ENCODE measurements at regions not wholly inside any gene's neighbourhood (a gene's known extent, or its start where the extent isn't known, plus 50 kb on each side); places are given as distances from the start of the nearest gene placed in this dataset.

- no peak for DNase-seq
Observed at GRCh38 chr4:141409556-141409955, 188.9 kb downstream of the ZNF330 start.

DNA sequence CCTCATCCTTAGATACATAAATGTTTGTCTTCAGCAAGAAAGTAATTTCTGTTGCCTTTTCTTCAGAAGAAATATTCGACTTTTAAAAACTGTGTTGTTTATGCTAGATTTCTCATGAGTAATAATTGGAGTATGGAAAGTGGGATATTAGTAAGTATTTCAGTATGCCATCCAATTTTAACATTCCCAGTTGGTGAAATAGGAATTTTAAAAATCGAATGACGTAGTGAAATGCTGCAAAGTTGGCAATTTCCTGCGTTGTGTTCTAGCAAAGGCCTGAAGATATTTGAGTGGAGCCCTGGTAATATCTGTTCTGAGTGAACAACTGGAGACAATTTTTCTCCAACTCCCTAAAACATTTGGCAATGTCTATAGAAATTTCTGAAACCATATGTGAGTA lies 190.1 kb downstream of the ZNF330 start:
- DNase-seq: no peak

- no peak for DNase-seq
Observed at GRCh38 chr4:141411936-141412335, 191.2 kb downstream of the ZNF330 start.

GRCh38 chr4:141413366-141413765 lies 192.7 kb downstream of the ZNF330 start:
- DNase-seq: no peak

- DNase-seq: no peak
Observed at GRCh38 chr4:141415651-141416050, 195.0 kb downstream of the ZNF330 start.

DNA sequence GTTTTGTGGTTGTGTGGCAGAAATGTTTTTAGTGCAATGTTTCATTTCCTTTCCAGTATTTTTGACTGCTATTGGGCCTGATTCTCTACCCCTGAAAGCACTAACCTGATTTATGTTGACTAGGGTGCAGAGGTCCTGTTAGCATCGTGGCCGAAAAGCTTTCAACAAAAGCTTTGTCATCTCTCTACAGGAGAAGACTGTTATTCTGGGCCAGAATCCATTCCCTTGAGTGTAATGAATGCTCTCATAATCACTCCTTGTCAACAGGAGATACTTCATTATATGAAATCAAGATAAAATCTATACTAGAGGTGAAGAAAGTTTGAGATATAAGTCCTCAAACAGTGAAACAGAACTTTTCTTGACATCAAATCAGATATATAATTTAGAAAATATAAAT lies 195.5 kb downstream of the ZNF330 start:
- DNase-seq: no peak

GRCh38 chr4:141416677-141417363 lies 196.1 kb downstream of the ZNF330 start:
- no peak for DNase-seq

DNA sequence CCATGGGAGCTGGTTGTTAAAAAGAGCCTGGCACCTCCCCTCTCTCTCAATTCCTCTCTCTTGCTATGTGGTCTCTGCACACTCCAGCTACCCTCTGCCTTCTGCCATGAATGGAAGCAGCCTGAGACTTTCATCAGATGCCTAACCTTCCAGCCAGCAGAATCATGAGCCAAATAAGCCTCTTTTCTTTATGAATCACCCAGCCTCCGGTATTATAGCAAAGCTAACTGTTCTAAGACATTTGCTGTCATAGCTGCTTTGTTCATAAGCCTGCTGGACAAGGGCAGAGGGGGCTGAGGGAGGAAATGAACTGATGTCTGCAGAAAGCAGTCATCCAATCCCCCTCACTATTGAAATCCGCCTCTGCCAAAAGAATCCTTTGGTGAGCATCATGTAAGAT lies 196.7 kb downstream of the ZNF330 start:
- DNase-seq: no peak

GRCh38 chr4:141425124-141425523 lies 204.4 kb downstream of the ZNF330 start:
- DNase-seq: no peak

- no peak for DNase-seq
Observed at GRCh38 chr4:141427726-141428296, 207.1 kb downstream of the ZNF330 start.

DNA sequence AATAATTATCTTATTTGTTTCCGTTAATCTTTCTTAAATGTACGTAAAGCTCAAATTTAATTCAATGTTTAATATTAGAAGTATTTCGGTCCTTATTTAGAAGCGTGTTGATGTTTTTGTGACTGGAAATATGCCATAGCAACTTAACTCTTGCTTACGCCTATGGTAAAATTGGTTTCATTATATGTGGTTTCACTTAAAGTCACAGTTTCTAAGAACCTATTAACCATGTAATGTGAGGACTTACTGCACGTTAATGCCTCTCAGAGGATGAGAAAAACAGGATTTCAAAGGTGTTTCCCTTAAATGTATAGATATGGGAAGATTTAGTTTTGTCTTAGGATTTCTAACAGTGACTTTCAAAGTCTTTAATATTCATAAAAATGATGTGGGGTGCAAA lies 206.4 kb upstream of the IL15 start:
- no peak for DNase-seq

DNA sequence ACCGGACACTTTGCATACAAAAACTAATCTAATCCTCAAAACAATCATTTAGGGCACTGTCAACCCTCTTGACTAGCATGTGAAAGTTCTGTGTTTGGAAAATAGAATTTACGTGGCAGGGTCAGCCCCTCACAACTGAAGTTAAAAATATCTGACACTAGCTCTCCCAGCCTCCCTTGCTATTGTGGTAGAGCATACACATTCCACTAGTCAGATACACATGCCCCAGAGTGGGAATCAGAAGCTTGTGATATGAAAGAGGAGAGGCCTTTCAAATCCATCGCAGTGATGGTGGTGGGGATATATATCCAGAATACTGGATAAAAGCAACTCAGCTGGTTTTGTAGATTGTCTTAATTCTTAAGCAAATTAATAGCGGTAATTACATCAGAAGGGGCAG lies 205.7 kb upstream of the IL15 start:
- no peak for DNase-seq

DNA sequence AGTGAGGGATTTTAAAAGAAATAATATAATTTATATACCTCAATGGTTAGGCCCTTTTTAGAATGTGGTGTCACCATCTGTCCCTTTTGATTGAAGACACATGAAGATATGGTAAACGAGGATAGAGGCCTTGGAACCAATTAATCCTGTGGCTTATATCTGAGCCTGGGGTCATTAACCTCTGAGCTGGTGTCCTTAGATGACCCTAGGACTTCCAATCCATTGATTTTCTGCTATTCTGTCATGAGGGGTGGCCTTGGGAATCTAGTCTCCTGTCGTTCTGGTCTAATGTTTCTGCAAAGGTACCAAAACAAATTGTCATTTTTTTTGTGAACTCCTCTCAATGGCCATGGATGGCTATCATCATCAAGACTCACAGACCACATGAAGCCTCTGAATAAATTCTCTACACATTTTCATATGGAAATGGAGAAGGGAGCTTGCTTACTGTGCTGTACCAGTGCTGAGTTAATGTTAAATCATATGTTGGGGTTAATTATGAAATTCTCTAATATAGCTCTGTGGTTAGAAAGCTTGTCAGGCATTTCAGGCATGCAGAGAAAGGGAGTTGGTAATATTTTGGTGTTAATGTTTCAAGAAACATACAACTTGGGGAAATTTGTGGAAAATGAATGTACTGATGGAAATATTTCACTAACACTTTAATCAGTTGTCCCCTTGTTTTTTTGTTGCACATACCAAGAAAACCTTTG lies 204.2 kb upstream of the IL15 start:
- DNase-seq: no peak

DNA sequence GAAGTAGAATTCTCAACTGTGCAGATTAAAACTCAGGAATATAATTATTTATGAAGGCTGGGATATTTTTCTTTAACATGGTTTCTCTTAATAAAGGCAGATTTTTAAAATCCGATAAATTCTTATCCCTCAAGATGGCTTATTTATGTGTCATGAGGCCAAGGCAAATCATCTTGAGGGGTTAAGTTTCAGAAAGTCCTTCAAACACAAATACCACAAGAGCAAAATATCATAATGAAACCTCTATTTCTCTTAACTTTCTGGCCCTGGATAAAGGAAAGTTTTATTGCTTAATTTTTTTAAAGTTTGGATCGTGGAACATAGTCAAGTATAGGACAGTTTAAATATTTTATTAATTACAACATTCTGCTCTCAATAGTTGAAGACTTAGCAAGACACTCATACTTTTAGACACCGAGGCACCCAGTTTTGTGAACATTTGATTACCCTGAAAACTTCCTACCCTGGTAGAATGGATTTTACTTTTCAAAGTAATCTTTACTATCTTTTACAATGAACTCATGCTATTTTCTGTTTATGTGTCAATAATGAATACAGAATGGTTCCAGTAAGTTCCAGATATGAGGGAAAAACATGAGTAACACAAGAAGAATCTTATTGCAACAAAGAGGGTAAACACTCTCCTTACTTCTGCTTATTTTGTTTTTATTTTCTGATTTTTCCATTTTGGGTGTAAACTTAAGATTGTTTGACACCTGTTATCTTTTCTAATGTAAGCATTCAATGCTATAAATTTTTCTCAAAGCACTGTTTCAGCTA lies 200.7 kb upstream of the IL15 start:
- no peak for DNase-seq

GRCh38 chr4:141439223-141439622 lies 197.2 kb upstream of the IL15 start:
- DNase-seq: no peak

DNA sequence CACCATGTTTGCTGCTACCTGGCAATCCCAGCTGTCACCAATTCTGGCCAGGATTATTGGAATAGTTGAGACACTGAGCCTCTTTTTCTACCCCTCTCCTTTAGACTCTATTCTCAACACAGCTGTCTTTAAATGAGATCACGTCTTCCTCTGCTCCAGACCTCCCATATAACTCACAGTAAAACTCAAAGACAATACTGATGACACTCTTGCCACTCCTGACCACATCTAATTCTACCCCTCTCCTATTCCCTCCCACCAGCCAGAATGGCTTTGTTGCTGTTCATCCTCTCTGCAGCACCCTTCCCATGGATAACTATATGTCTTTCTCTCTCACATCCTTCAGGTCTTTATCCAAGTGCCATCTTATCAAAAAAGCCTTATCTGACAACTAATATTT lies 188.6 kb upstream of the IL15 start:
- DNase-seq: no peak

- no peak for DNase-seq
Observed at GRCh38 chr4:141448490-141448889, 187.9 kb upstream of the IL15 start.

DNA sequence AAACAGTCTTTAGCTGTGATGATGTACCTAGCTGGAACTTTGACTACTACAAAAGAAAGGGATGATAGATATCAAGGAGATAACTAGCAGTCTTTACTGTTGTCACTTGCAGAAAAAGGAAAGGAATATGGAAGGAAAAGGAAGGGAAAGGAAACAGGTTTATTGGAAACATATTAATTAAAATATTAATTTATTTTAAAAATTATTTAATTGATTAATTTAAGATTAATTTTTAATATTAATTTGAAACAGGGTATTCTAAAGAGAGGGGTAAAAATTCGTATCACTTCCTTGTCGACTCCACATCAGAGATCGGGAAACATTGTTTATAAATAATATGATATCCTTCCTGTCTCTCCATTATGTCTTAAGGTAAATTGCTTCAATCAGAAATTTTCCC lies 186.5 kb upstream of the IL15 start:
- DNase-seq: no peak

- DNase-seq: no peak
Observed at GRCh38 chr4:141455651-141456050, 180.7 kb upstream of the IL15 start.

DNA sequence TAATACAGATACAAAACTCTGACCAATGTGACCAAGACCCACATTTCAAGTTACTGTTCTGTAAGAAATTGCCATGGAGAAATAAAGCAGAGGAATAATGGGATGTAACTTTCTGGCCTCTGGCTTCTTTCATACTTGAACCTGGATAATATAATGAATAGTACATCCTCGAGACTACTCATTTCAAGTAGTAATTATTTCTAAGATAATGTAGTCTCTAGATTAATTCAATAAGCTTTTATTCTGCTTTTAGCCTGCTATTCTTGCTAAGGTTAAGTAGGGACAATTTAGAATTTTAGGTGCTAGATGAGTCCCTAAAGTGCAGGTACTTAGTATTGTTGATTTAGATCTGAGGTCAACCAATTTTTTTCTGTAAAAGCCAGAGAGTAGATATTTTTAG lies 178.7 kb upstream of the IL15 start:
- no peak for DNase-seq

DNA sequence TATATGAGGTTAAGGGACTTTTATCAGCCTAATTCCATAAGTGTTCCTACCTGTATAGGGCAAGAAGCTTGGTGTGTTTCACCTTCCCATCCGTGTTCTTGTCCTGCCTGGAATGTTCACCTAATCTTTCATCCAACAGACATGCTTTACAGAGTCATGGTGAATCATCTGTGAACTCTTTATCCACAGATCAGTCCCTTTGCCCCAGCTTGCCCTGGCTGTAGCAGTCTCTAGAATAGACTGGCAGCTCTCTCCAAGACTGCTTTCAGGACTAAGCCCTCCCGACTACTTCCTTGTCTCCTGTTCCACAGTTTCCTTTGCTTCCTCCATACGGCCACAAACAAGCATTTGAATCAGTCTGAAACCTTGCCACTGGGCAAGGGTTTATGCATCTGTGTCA lies 177.9 kb upstream of the IL15 start:
- no peak for DNase-seq

GRCh38 chr4:141459020-141459419 lies 177.4 kb upstream of the IL15 start:
- no peak for DNase-seq

DNA sequence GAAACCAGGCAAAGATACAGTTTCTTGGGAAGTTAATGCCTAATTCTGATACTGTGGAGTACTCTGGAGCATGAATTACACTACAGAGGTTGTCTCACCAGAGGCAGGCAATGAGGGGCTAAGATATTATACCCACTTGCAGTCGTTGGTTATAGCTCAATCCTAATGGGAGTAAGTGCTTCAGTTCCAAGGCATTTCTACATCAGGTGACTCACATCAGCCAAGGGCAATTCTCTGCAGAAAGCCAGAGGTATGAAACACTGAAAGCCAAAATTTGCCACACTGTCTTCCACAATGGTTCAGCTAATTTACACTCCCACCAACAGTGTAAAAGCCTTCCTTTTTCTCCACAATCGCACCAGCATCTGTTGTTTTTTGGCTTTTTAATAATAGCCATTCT lies 174.0 kb upstream of the IL15 start:
- no peak for DNase-seq

DNA sequence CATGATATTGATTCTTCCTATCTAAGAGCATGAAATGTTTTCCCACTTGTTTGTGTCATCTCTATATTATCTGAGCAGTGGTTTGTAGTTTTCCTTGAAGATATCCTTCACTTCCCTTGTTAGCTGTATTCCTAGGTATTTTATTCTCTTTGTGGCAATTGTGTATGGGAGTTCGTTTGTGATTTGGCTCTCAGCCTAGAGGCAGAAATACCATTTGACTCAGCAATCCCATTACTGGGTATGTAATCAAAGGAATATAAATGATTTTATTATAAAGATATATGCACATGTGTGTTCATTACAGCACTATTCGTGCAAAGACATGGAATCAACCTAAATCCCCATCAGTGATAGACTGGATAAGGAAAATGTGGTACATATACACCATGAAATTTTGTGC lies 172.7 kb upstream of the IL15 start:
- no peak for DNase-seq
